Erythroblast (primary cell): ENCODE measurements at regions not wholly inside any gene's neighbourhood (a gene's known extent, or its start where the extent isn't known, plus 50 kb on each side); places are given as distances from the start of the nearest gene placed in this dataset.
"Not testable (repeated sequence)": the region's sequence is repeated elsewhere in the genome, so short reads cannot be mapped to it uniquely, and the experiment has no call there.

ENCODE experiments used
- DNase-seq, 2 experiments: peaks; one replicate each; lab custom pipeline; 2025; lab: John Stamatoyannopoulos, UW
- GATA1 ChIP-seq: IDR thresholded peaks from 2 replicates; pipeline ENCODE4 v1.6.1; 2011; ENCODE audit warnings: low read depth, mild to moderate bottlenecking, control low read depth, low read length, moderate library complexity
- POLR2A ChIP-seq: IDR thresholded peaks from 2 replicates; pipeline ENCODE4 v1.6.1; 2011; ENCODE audit warnings: mild to moderate bottlenecking, low read length

DNA sequence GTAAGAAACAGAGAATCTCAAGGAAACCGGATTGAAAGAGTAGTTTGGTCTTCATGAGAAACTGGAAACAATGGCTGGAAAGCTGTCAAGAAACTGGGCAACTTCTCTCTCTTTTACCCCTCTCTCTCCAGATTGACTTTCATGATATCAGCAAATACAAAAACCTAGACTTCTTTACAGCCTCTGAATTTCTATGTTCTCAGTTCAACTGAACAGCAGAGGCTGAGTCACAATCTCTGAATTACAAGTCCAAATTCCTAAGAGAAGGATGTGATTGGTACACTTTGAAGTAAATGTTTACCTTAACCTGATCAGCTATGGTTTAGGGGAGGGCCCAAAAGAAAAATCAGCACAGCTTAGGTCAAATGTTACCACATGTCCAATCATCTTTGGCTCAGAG lies 974.9 kb downstream of the RPA4 start:
- TF ChIP-seq GATA1 (no peak), POLR2A (no peak)
- DNase-seq: no peak

DNA sequence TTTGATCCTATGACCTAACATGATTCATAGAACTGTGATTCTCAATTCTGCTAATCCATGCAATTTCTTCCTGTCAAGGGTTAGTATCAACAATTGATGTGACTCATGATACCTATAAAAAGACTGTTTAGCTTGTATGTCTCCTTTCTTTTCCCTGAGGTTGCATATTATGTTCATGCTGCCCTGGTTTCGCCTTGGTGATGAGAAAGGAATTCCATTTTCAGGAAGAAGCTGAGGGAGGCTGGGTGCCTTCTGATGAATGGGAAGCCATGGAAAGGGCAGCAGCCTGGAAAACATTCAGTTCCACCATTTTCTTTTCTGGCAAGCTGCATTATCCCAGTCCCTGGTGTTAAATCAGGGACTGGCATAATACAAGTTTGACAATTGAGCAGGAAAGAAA lies 976.5 kb downstream of the RPA4 start:
- TF ChIP-seq POLR2A (no peak), GATA1 (no peak)
- DNase-seq: no peak

DNA sequence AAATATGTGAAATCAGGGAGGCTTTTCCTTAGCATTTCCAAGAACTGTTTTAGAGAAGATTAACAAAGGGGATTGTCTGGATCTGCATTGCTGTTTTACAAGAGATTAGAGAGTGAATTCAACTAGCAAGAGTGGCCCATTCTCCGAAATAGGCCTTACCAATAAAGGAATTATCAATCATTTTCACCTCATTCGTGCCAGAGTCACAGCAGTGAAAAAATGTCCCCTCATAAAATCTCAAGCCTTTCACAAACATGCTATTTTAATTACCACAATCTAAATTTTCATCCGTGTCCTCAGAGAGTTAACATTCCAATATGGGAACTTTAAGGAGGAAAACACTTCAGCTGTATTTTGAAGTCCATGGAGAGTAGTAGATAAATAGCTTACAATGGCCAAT lies 979.6 kb downstream of the RPA4 start:
- TF ChIP-seq POLR2A: no peak
- no peak for TF ChIP-seq GATA1
- DNase-seq: no peak

GRCh38 chrX:97867266-97867665 lies 983.6 kb downstream of the RPA4 start:
- TF ChIP-seq POLR2A: no peak
- TF ChIP-seq GATA1: no peak
- DNase-seq: no peak

DNA sequence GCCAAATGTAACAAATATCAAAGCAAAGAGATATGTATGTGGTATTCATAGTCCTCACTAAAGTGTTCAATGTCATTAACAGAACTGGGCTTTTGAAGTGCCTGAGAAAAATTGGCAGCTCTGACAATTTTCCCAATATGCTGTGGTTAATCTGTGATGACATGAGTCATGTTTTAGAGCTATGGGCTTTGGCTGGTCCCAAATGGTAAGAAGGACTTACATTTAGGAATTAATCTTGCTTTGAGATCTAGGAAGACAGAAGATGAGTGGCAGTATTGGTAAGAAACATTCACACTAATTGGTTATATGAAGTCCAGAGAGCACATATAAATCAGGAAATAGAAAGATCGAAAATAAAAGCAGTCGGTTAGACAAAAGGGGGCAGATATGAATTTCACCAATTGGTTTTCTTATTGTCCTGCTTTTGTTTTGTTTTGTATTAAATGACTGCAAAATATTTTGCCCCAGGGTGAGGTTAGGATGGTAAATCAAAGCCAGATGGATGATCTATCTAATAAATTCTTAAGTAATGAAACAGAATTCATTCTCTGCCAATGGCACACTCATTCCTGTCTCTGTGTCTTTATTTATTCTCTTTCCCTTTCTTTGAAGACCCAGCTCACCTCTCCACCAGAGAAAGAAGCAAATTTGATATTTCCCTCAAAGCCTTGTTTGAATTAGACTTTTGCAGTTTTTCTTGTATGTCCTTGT lies 993.1 kb downstream of the RPA4 start:
- TF ChIP-seq POLR2A (no peak), GATA1 (no peak)

DNA sequence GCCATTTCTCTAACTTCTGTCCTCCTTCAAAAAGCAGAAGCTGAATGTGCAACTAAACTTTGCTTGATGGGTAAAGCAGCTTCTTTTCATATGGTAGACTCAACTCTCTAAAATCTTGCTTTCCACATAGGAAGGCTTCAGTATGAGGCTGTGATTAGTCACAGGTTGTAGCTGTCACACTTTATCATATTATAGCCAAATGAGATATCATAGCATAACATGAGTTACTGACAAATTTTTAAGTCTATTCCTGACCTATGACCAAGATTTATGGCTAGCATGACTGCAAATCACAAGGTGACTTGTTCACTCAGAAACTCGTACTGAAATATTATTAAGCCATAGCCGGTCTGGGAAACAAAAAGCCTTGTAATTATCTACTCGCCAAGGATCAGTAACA lies 998.6 kb downstream of the RPA4 start:
- TF ChIP-seq GATA1 (no peak), POLR2A (no peak)
- DNase-seq: no peak

More for the DNA sequence above, 993.1 kb downstream of the RPA4 start:
- DNase-seq: no peak

GRCh38 chrX:97895751-97896150 lies 1012.0 kb downstream of the RPA4 start:
- TF ChIP-seq POLR2A (no peak), GATA1 (no peak)
- DNase-seq: no peak

DNA sequence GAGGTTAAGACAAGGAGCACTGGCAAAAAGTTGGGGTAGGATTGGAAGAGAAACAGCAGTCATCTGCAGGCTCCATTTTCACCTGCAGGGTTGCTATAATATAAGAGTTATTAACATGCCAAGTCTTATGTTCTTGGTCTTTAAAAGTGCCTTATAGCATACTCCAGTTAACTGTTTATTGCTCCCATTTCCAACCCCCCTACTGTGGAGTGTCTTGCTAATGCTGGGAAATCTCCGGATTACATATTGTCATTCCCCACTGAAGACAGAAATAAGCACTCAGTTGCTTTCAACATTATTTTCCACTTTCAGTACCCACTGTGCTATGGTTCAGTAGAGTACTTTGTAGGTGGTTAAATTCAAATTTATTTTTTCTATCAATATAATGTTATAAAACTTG lies 1014.3 kb downstream of the RPA4 start:
- no peak for DNase-seq
- TF ChIP-seq POLR2A: no peak
- TF ChIP-seq GATA1: no peak

DNA sequence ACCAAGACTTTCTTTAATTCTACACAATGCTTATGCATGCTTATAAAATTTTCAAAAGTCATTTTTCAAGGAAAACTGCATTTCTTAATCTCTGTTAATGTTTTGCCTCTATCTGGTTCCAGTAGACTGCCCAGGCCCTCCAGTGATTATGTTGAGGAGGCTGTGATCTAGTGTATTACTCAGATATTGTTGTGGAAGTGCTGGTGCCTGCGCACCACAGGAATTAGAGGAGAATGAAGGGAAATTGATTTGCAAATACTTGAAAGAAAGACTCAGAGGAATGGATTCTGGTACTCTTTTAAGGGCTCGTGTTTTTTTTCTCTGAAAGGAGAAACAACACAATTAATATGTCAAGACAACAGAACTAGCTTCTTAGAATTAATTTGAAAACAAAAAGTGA lies 1015.1 kb downstream of the RPA4 start:
- no peak for TF ChIP-seq GATA1
- TF ChIP-seq POLR2A: no peak
- DNase-seq: no peak

GRCh38 chrX:97907791-97908190 lies 1024.1 kb downstream of the RPA4 start:
- DNase-seq: no peak
- no peak for TF ChIP-seq GATA1
- TF ChIP-seq POLR2A: no peak

- no peak for DNase-seq
- TF ChIP-seq GATA1 (no peak), POLR2A (no peak)
These were observed 1025.5 kb downstream of the RPA4 start for GRCh38 chrX:97909245-97909644.

- not testable (repeated sequence) for DNase-seq
These were observed 1031.7 kb downstream of the RPA4 start for GRCh38 chrX:97915390-97915789.

GRCh38 chrX:97921223-97921622 lies 1037.5 kb downstream of the RPA4 start:
- not testable (repeated sequence) for DNase-seq

- DNase-seq: no peak
- TF ChIP-seq GATA1 (no peak), POLR2A (no peak)
These were observed 1047.9 kb downstream of the RPA4 start for GRCh38 chrX:97931586-97931985.

- TF ChIP-seq GATA1: no peak
- TF ChIP-seq POLR2A: no peak
- no peak for DNase-seq
These were observed 1052.6 kb downstream of the RPA4 start for GRCh38 chrX:97936296-97936695.
